MM.1S (cell line): ENCODE measurements at regions not wholly inside any gene's neighbourhood (a gene's known extent, or its start where the extent isn't known, plus 50 kb on each side); places are given as distances from the start of the nearest gene placed in this dataset.

ENCODE experiments used
- EZH2 ChIP-seq: fragments of 300-600 bp; sonication (generic); optimal IDR thresholded peaks from 2 replicates; pipeline ENCODE3; 2017; ENCODE audit warnings: low read depth, mild to moderate bottlenecking, antibody characterized with exemption, low read length, mixed read lengths
- TF ChIP-seq, protein P1 (sequence below): fragments of 300-600 bp; sonication (generic); IDR thresholded peaks from 2 replicates; pipeline ENCODE4 v1.5.1; 2016; ENCODE audit warnings: antibody characterized with exemption, low read length, mixed read lengths

DNA sequence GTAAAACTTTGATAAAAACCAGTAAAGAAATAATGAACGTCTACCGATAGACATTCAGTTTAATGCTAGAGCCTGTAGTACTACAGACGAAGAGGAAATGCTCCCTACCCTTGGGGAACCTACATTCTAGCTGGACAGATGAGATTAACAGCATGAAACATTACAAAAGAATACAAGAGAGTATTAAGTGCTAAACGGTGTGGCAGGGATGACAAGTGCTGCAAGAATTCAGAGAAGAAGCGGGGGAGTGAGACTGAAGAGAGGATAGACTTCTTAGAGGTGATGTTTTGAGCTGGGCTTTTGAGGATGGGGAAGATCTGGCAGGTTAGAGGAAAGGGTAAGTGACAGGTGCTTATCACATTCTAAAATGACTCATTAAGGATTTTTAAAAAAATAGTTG, 52.6 kb upstream of the ESX1 start:
- TF ChIP-seq, protein P1, sequence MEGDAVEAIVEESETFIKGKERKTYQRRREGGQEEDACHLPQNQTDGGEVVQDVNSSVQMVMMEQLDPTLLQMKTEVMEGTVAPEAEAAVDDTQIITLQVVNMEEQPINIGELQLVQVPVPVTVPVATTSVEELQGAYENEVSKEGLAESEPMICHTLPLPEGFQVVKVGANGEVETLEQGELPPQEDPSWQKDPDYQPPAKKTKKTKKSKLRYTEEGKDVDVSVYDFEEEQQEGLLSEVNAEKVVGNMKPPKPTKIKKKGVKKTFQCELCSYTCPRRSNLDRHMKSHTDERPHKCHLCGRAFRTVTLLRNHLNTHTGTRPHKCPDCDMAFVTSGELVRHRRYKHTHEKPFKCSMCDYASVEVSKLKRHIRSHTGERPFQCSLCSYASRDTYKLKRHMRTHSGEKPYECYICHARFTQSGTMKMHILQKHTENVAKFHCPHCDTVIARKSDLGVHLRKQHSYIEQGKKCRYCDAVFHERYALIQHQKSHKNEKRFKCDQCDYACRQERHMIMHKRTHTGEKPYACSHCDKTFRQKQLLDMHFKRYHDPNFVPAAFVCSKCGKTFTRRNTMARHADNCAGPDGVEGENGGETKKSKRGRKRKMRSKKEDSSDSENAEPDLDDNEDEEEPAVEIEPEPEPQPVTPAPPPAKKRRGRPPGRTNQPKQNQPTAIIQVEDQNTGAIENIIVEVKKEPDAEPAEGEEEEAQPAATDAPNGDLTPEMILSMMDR, result no peak
- TF ChIP-seq EZH2, result no peak
